Colonic mucosa (tissue), 4 donors: ENCODE measurements at regions not wholly inside any gene's neighbourhood (a gene's known extent, or its start where the extent isn't known, plus 50 kb on each side); places are given as distances from the start of the nearest gene placed in this dataset.

Source experiments
- DNase-seq: peaks from one replicate; pipeline ENCODE4 v3.0.0-alpha.2; 2020
- H3K27ac ChIP-seq: fragments of 200-600 bp; one replicate; pipeline ENCODE4 v1.8.0; 2021
- H3K27me3 ChIP-seq: fragments of 200-600 bp; one replicate; pipeline ENCODE4 v1.8.0; 2021
- H3K36me3 ChIP-seq: fragments of 200-600 bp; one replicate; pipeline ENCODE4 v1.8.0; 2021
- H3K4me1 ChIP-seq: fragments of 200-600 bp; one replicate; pipeline ENCODE4 v1.8.0; 2021; ENCODE audit warnings: mild to moderate bottlenecking
- H3K4me3 ChIP-seq: fragments of 200-600 bp; one replicate; pipeline ENCODE4 v1.8.0; 2021
- H3K9ac ChIP-seq, 2 donors: one replicate each; pipeline ENCODE4 v1.7.0; 2013; ENCODE audit warnings: control low read depth in 2 of 2, low read depth in 2 of 2, low read length in 2 of 2
- H3K9me3 ChIP-seq: fragments of 200-600 bp; one replicate; pipeline ENCODE4 v1.8.0; 2021
- CTCF ChIP-seq: fragments of 200-600 bp; IDR thresholded peaks from one replicate; pipeline ENCODE4 v1.8.0; 2022; ENCODE audit warnings: antibody characterized with exemption, mild to moderate bottlenecking
- intact Hi-C: fragments of 100-400 bp; cut with DNase I; formaldehyde crosslinking; loops from one replicate; pipeline ENCODE4 v1.14.1; 2022
- donor health status: healthy.
- donor health status: DM: no; HTN: no; CAD: no.
- donor health status: DM: no; HTN: no; CAD: no.

- H3K4me1 ChIP-seq: no peaks in the 10 kb centered on the region
- no peaks in the 10 kb centered on the region for H3K36me3 ChIP-seq
- intact Hi-C loops: loop anchor here (10.0 kb wide), 1 partner anchor 1268 kb away; no protein-coding TSS in a partner anchor
- no peak for TF ChIP-seq CTCF
- H3K27ac ChIP-seq: no peak overlapping the region
- DNase-seq: no peak
- H3K9me3 ChIP-seq: no peaks in the 10 kb centered on the region
- no peak overlapping the region for H3K4me3 ChIP-seq
- no peaks in the 10 kb centered on the region for H3K27me3 ChIP-seq
- no peak overlapping the region for H3K9ac ChIP-seq
These were observed 478.8 kb upstream of the TNC start for GRCh38 chr9:115596746-115597080.

GRCh38 chr9:115597330-115597895 lies 479.5 kb upstream of the TNC start:
- Histone ChIP-seq H3K4me1 (no peaks in the 10 kb centered on the region), H3K4me3 (no peak overlapping the region), H3K9ac (no peak overlapping the region), H3K27ac (no peak overlapping the region), H3K9me3 (no peaks in the 10 kb centered on the region), H3K36me3 (no peaks in the 10 kb centered on the region), H3K27me3 (no peaks in the 10 kb centered on the region)
- intact Hi-C loops: loop anchor here (10.0 kb wide), 1 partner anchor 1267 kb away; no protein-coding TSS in a partner anchor
- no peak for TF ChIP-seq CTCF
- DNase-seq: no peak

DNA sequence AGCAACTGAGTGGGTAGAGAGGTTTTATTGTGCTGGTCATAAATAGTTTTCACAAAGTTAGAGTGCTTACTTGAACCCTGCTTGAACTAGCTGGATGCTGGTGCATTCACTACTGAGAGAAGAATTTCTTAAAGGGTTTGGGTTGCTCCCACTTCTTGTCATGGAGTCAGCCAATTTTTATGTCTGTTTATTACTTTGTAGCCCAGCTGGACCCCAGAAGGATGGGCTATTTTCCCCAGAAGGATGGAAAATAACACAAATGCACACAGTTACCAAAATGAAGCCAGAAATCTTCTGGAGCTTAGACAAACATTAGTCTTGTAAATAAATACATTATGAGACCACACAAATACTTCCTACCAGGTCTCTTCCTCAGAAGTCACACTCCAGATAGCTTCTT lies 480.8 kb upstream of the TNC start:
- Histone ChIP-seq H3K27ac (no peak overlapping the region), H3K9ac (no peak overlapping the region), H3K27me3 (no peaks in the 10 kb centered on the region), H3K4me1 (no peaks in the 10 kb centered on the region), H3K9me3 (no peaks in the 10 kb centered on the region), H3K36me3 (no peaks in the 10 kb centered on the region), H3K4me3 (no peak overlapping the region)
- intact Hi-C loops: loop anchor here (10.0 kb wide), 1 partner anchor 1266 kb away; no protein-coding TSS in a partner anchor
- TF ChIP-seq CTCF: no peak
- DNase-seq: no peak

GRCh38 chr9:115599898-115600297 lies 481.9 kb upstream of the TNC start:
- Histone ChIP-seq H3K4me1 (no peaks in the 10 kb centered on the region), H3K27me3 (no peaks in the 10 kb centered on the region), H3K4me3 (no peak overlapping the region), H3K9ac (no peak overlapping the region), H3K27ac (no peak overlapping the region), H3K36me3 (no peaks in the 10 kb centered on the region), H3K9me3 (no peaks in the 10 kb centered on the region)
- TF ChIP-seq CTCF: no peak
- intact Hi-C loops: loop anchor here (10.0 kb wide), 1 partner anchor 1265 kb away; no protein-coding TSS in a partner anchor
- DNase-seq: no peak

GRCh38 chr9:115601434-115601833 lies 483.5 kb upstream of the TNC start:
- no peak for DNase-seq
- intact Hi-C loops: no loop called here
- H3K4me3 ChIP-seq: no peak overlapping the region
- H3K9me3 ChIP-seq: no peaks in the 10 kb centered on the region
- no peaks in the 10 kb centered on the region for H3K4me1 ChIP-seq
- H3K36me3 ChIP-seq: no peaks in the 10 kb centered on the region
- H3K27me3 ChIP-seq: no peaks in the 10 kb centered on the region
- no peak for TF ChIP-seq CTCF
- no peak overlapping the region for H3K27ac ChIP-seq
- no peak overlapping the region for H3K9ac ChIP-seq
